GM12873 (cell line): ENCODE measurements at regions not wholly inside any gene's neighbourhood (a gene's known extent, or its start where the extent isn't known, plus 50 kb on each side); places are given as distances from the start of the nearest gene placed in this dataset.

Experiments used
- CTCF ChIP-seq: IDR thresholded peaks from 2 replicates; pipeline ENCODE4 v1.5.1; 2012; ENCODE audit warnings: low read depth, mild to moderate bottlenecking, moderate library complexity, low read length, control low read depth; ENCODE audit not compliant: insufficient read depth; ENCODE audit errors: missing control alignments

DNA sequence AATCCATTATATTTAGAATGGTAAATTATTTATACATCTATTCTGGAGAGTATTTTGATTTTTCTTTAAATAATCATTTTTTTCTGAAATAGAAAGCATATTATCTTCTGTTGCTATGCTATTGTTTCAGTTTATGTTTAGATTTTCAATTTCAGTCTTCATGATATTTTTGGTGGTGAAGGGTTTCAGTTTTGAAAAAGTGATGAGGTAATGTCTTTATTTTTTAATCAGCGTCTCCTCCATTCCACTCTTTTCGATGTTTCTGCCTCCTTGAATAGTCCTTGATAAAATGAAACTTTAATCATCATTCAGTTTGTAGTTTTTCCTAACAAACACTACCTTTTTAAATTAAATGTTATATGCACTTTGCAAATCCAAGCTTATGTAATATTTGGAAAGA, 428.6 kb downstream of the PTPRC start:
- no peak for TF ChIP-seq CTCF

GRCh38 chr1:199071080-199071479, 432.2 kb downstream of the PTPRC start:
- no peak for TF ChIP-seq CTCF

DNA sequence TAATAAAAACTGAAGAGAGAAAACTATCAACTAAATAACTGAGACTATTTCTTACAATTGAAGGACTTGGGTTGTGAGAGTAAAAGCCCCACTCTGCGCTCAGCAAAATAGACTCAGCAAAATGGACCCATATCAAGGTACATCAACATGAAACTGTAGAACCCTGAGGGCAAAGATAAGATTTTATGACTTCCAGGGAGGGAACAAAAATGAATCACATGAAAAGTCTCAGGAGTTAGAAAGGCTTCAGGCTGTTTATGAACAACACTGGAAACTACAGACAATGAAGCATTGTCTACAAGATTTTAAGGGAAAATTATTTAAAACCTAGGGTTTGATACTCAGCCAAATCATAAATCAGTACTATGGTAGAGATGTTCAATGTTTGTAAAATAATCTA, 434.3 kb downstream of the PTPRC start:
- no peak for TF ChIP-seq CTCF

- no peak for TF ChIP-seq CTCF
Measured at GRCh38 chr1:199075792-199076191, 437.0 kb downstream of the PTPRC start.

DNA sequence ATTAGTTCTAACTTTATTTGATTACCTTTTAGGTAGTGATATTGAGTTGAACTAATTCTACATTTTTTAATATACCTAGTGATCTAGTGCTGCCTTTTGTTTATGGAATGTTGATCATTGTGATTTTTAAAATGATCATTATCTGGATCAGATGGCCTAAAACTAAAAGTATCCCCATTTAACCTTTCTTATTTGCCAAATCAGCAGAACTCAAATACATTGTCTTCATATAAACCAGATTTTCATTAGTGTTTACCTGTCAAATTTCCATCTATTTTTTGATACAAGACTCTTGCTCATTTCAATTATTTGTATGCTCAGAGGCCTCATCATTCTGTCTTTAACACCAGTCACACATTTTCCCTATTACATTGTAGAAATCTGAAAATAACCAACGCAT, 441.2 kb downstream of the PTPRC start:
- no peak for TF ChIP-seq CTCF

DNA sequence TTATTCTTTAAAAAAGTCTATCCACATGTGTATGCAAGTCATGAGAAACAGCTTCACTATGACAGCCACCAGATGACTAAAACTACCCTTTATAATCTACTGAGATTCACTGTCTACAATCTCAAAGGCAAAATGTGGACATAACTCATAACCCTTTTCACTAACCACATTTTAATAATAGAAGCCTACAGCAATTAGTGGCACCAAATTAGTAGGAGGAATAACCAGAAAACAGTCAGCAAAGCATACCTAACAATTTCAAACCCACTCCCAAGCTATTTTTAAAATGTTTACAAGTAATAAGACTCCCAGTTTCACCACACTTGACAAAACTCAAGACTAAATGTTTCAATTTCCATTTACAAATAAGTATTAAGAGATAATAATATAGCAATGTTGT, 442.9 kb downstream of the PTPRC start:
- no peak for TF ChIP-seq CTCF

GRCh38 chr1:199082778-199083389, 444.0 kb downstream of the PTPRC start:
- no peak for TF ChIP-seq CTCF
